ENCODE measurements at regions not wholly inside any gene's neighbourhood (a gene's known extent, or its start where the extent isn't known, plus 50 kb on each side); places are given as distances from the start of the nearest gene placed in this dataset.

- H4K20me1 ChIP-seq (ENCODE audit: insufficient read depth, low read length), result no peaks in the 10 kb centered on the region
- TF ChIP-seq, protein P1, sequence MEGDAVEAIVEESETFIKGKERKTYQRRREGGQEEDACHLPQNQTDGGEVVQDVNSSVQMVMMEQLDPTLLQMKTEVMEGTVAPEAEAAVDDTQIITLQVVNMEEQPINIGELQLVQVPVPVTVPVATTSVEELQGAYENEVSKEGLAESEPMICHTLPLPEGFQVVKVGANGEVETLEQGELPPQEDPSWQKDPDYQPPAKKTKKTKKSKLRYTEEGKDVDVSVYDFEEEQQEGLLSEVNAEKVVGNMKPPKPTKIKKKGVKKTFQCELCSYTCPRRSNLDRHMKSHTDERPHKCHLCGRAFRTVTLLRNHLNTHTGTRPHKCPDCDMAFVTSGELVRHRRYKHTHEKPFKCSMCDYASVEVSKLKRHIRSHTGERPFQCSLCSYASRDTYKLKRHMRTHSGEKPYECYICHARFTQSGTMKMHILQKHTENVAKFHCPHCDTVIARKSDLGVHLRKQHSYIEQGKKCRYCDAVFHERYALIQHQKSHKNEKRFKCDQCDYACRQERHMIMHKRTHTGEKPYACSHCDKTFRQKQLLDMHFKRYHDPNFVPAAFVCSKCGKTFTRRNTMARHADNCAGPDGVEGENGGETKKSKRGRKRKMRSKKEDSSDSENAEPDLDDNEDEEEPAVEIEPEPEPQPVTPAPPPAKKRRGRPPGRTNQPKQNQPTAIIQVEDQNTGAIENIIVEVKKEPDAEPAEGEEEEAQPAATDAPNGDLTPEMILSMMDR (IDR thresholded peaks at IDR 0.05; ENCODE audit: low read length), result no peak
- TF ChIP-seq EZH2 (IDR thresholded peaks at IDR 0.05; ENCODE audit: borderline replicate concordance, low read length), result no peak
- no peaks in the 10 kb centered on the region for H3K9me2 ChIP-seq (ENCODE audit: low read depth, low read length)
Measured at GRCh38 chr9:90175865-90176264, 466.8 kb downstream of the DIRAS2 start.

GRCh38 chr9:90176901-90177300 is 465.7 kb downstream of the DIRAS2 start:
- Histone ChIP-seq H3K9me3 (ENCODE audit: low read length) (no peaks in the 10 kb centered on the region), H3K9me2 (ENCODE audit: low read depth, low read length) (no peaks in the 10 kb centered on the region)
- no peak for TF ChIP-seq EZH2 (IDR thresholded peaks at IDR 0.05; ENCODE audit: borderline replicate concordance, low read length)
- TF ChIP-seq, protein P1 (IDR thresholded peaks at IDR 0.05; ENCODE audit: low read length), result no peak

More at GRCh38 chr9:90175865-90176264, 466.8 kb downstream of the DIRAS2 start:
- Histone ChIP-seq H3K9ac (ENCODE audit: low read length) (no peak overlapping the region), H3F3A (ENCODE audit: insufficient read depth, low read length) (no peaks in the 10 kb centered on the region), H3K4me2 (ENCODE audit: low read length) (no peak overlapping the region), H3K36me3 (ENCODE audit: insufficient read depth, low read length) (no peaks in the 10 kb centered on the region), H3K79me2 (ENCODE audit: insufficient read depth, low read length) (no peaks in the 10 kb centered on the region), H3K4me1 (ENCODE audit: insufficient read depth, low read length, severe bottlenecking) (no peaks in the 10 kb centered on the region), H3K27me3 (ENCODE audit: insufficient read depth, low read length) (no peaks in the 10 kb centered on the region), H2AFZ (ENCODE audit: low read length) (no peak overlapping the region), H3K27ac (ENCODE audit: low read depth, low read length, poor library complexity, severe bottlenecking) (no peak overlapping the region), H3K9me3 (ENCODE audit: low read length) (no peaks in the 10 kb centered on the region), H3K4me3 (ENCODE audit: low read depth, low read length, poor library complexity, severe bottlenecking) (no peak overlapping the region)

DNA sequence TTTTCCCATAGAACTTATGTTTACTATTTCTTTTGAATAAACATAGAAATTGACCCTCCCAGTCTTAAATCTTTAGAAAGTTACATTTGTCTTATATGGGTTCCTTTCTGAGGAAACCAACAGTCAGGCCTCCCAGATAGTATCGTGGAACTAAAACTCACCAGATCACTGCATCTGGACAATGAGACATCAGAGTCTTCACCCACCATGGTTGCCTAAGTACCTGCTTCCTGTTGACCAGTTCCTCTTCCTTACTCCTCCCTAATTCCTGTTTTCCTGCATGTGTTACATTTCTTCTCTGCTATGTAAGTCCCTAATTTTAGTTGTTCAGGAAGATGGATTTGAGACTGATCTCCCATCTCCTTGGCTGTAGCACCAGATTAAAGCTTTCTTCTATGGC is 462.2 kb downstream of the DIRAS2 start:
- no peak overlapping the region for H3K4me2 ChIP-seq (ENCODE audit: low read length)
- no peaks in the 10 kb centered on the region for H3K27me3 ChIP-seq (ENCODE audit: insufficient read depth, low read length)
- no peaks in the 10 kb centered on the region for H3F3A ChIP-seq (ENCODE audit: insufficient read depth, low read length)

More at GRCh38 chr9:90176901-90177300, 465.7 kb downstream of the DIRAS2 start:
- no peak overlapping the region for H3K4me2 ChIP-seq (ENCODE audit: low read length)
- H3K27me3 ChIP-seq (ENCODE audit: insufficient read depth, low read length), result no peaks in the 10 kb centered on the region
- H3K27ac ChIP-seq (ENCODE audit: low read depth, low read length, poor library complexity, severe bottlenecking), result no peak overlapping the region
- no peaks in the 10 kb centered on the region for H3K79me2 ChIP-seq (ENCODE audit: insufficient read depth, low read length)
- no peak overlapping the region for H2AFZ ChIP-seq (ENCODE audit: low read length)
- H4K20me1 ChIP-seq (ENCODE audit: insufficient read depth, low read length), result no peaks in the 10 kb centered on the region
- no peak overlapping the region for H3K4me3 ChIP-seq (ENCODE audit: low read depth, low read length, poor library complexity, severe bottlenecking)
- no peaks in the 10 kb centered on the region for H3K36me3 ChIP-seq (ENCODE audit: insufficient read depth, low read length)
- no peaks in the 10 kb centered on the region for H3K4me1 ChIP-seq (ENCODE audit: insufficient read depth, low read length, severe bottlenecking)
- no peak overlapping the region for H3K9ac ChIP-seq (ENCODE audit: low read length)
- H3F3A ChIP-seq (ENCODE audit: insufficient read depth, low read length), result no peaks in the 10 kb centered on the region

More for the DNA sequence above, 462.2 kb downstream of the DIRAS2 start:
- Histone ChIP-seq H4K20me1 (ENCODE audit: insufficient read depth, low read length) (no peaks in the 10 kb centered on the region), H3K27ac (ENCODE audit: low read depth, low read length, poor library complexity, severe bottlenecking) (no peak overlapping the region), H3K9ac (ENCODE audit: low read length) (no peak overlapping the region), H3K4me3 (ENCODE audit: low read depth, low read length, poor library complexity, severe bottlenecking) (no peak overlapping the region), H3K36me3 (ENCODE audit: insufficient read depth, low read length) (no peaks in the 10 kb centered on the region), H3K79me2 (ENCODE audit: insufficient read depth, low read length) (no peaks in the 10 kb centered on the region), H3K9me3 (ENCODE audit: low read length) (no peaks in the 10 kb centered on the region), H3K4me1 (ENCODE audit: insufficient read depth, low read length, severe bottlenecking) (no peaks in the 10 kb centered on the region), H2AFZ (ENCODE audit: low read length) (no peak overlapping the region), H3K9me2 (ENCODE audit: low read depth, low read length) (no peaks in the 10 kb centered on the region)
- TF ChIP-seq, protein P1 (IDR thresholded peaks at IDR 0.05; ENCODE audit: low read length), result no peak
- no peak for TF ChIP-seq EZH2 (IDR thresholded peaks at IDR 0.05; ENCODE audit: borderline replicate concordance, low read length)

Measured in OCI-LY1 (cell line).